Right atrium auricular region (tissue), 2 donors: ENCODE measurements at regions not wholly inside any gene's neighbourhood (a gene's known extent, or its start where the extent isn't known, plus 50 kb on each side); places are given as distances from the start of the nearest gene placed in this dataset.

ENCODE experiments used
- DNase-seq: peaks from one replicate; pipeline ENCODE4 v3.0.0-alpha.2; 2019; ENCODE audit warnings: low spot score
- H3K27ac ChIP-seq, 2 donors: fragments of 200-600 bp; sonication (generic); 1 replicate in 1 of 2; 2 replicates in 1 of 2; pipeline ENCODE4 v1.5.1; 2016 to 2019
- H3K27me3 ChIP-seq, 2 donors: fragments of 200-600 bp; sonication (generic); one replicate each; pipeline versions ENCODE4 v1.5.1 to v1.6.0; 2017 to 2019
- H3K36me3 ChIP-seq: fragments of 200-600 bp; sonication (generic); one replicate; pipeline ENCODE4 v1.5.1; 2016
- H3K4me1 ChIP-seq, 2 donors: fragments of 200-600 bp; sonication (generic); one replicate each; pipeline versions ENCODE4 v1.5.1 to v1.6.0; 2017 to 2019
- H3K4me3 ChIP-seq, 2 donors: fragments of 200-600 bp; sonication (generic); 1 replicate in 1 of 2; 2 replicates in 1 of 2; pipeline ENCODE4 v1.5.1; 2017 to 2019; ENCODE audit warnings: mild to moderate bottlenecking in 1 of 2, moderate library complexity in 1 of 2
- H3K9me3 ChIP-seq, 2 donors: fragments of 200-600 bp; sonication (generic); one replicate each; pipeline ENCODE4 v1.5.1; 2019
- CTCF ChIP-seq, 2 donors: fragments of 200-600 bp; sonication (generic); IDR thresholded peaks; one replicate each; pipeline ENCODE4 v1.5.1; 2019; ENCODE audit warnings: antibody characterized with exemption in 2 of 2

- Histone ChIP-seq H3K36me3 (no peaks in the 10 kb centered on the region), H3K27me3 (no peaks in the 10 kb centered on the region), H3K4me3 (no peak overlapping the region), H3K9me3 (no peaks in the 10 kb centered on the region), H3K4me1 (no peaks in the 10 kb centered on the region), H3K27ac (no peak overlapping the region)
- no peak for TF ChIP-seq CTCF (IDR thresholded peaks at IDR 0.05)
- no peak for DNase-seq
These were observed 53.1 kb upstream of the ARNT2 start for GRCh38 chr15:80350941-80351610.
